Fibroblast of skin of back (primary cell): ENCODE measurements at regions not wholly inside any gene's neighbourhood (a gene's known extent, or its start where the extent isn't known, plus 50 kb on each side); places are given as distances from the start of the nearest gene placed in this dataset.
A peak's percentile ranks its signal among the peaks of the same experiment; 100 is the strongest.
"Not testable (repeated sequence)": the region's sequence is repeated elsewhere in the genome, so short reads cannot be mapped to it uniquely, and the experiment has no call there.

Experiments used
- DNase-seq: peaks from one replicate; pipeline ENCODE4 v3.0.0-alpha.2; 2013

- DNase-seq = no peak
Observed at GRCh38 chr1:177891809-177892208, 78.0 kb downstream of the SEC16B start.

GRCh38 chr1:177890479-177890878 is 79.4 kb downstream of the SEC16B start:
- DNase-seq = no peak

GRCh38 chr1:177884479-177885021 is 85.3 kb downstream of the SEC16B start:
- DNase-seq = no peak

- DNase-seq = no peak
Observed at GRCh38 chr1:177883581-177883980, 86.3 kb downstream of the SEC16B start.

GRCh38 chr1:177880339-177880891 is 89.4 kb downstream of the SEC16B start:
- no peak for DNase-seq

- no peak for DNase-seq
Observed at GRCh38 chr1:177877086-177877485, 92.8 kb downstream of the SEC16B start.

- peak; percentile 90 for DNase-seq
Observed at GRCh38 chr1:177873238-177873637, 96.6 kb downstream of the SEC16B start.

GRCh38 chr1:177872308-177872900 is 97.5 kb downstream of the SEC16B start:
- no peak for DNase-seq

GRCh38 chr1:177871613-177872307 is 98.1 kb downstream of the SEC16B start:
- peak; percentile 12 for DNase-seq

GRCh38 chr1:177869586-177869985 is 100.3 kb downstream of the SEC16B start:
- DNase-seq = no peak

GRCh38 chr1:177869011-177869410 is 100.8 kb downstream of the SEC16B start:
- DNase-seq = not testable (repeated sequence)

- no peak for DNase-seq
Observed at GRCh38 chr1:177865807-177866206, 104.1 kb downstream of the SEC16B start.

GRCh38 chr1:177864538-177865305 is 105.1 kb downstream of the SEC16B start:
- no peak for DNase-seq

- peak; percentile 29 for DNase-seq
Observed at GRCh38 chr1:177863796-177864195, 106.1 kb downstream of the SEC16B start.

GRCh38 chr1:177862916-177863315 is 106.9 kb downstream of the SEC16B start:
- peak; percentile 17 for DNase-seq

GRCh38 chr1:177859572-177859971 is 110.3 kb downstream of the SEC16B start:
- no peak for DNase-seq

GRCh38 chr1:177858332-177858821 is 111.5 kb downstream of the SEC16B start:
- peak; percentile 15 for DNase-seq

- DNase-seq = no peak
Observed at GRCh38 chr1:177857285-177857684, 112.6 kb downstream of the SEC16B start.

- no peak for DNase-seq
Observed at GRCh38 chr1:177854951-177855350, 114.9 kb downstream of the SEC16B start.

GRCh38 chr1:177849579-177850290 is 120.1 kb downstream of the SEC16B start:
- no peak for DNase-seq

- DNase-seq = peak; percentile 41
Observed at GRCh38 chr1:177849130-177849529, 120.7 kb downstream of the SEC16B start.

GRCh38 chr1:177848577-177848976 is 121.3 kb downstream of the SEC16B start:
- peak; percentile 28 for DNase-seq
